LHCN-M2 (cell line): ENCODE measurements at regions not wholly inside any gene's neighbourhood (a gene's known extent, or its start where the extent isn't known, plus 50 kb on each side); places are given as distances from the start of the nearest gene placed in this dataset.
"Not testable (repeated sequence)": the region's sequence is repeated elsewhere in the genome, so short reads cannot be mapped to it uniquely, and the experiment has no call there.

Experiments
- DNase-seq: peaks from one replicate; pipeline ENCODE4 v3.0.0-alpha.2; 2012; ENCODE audit warnings: low read depth

DNA sequence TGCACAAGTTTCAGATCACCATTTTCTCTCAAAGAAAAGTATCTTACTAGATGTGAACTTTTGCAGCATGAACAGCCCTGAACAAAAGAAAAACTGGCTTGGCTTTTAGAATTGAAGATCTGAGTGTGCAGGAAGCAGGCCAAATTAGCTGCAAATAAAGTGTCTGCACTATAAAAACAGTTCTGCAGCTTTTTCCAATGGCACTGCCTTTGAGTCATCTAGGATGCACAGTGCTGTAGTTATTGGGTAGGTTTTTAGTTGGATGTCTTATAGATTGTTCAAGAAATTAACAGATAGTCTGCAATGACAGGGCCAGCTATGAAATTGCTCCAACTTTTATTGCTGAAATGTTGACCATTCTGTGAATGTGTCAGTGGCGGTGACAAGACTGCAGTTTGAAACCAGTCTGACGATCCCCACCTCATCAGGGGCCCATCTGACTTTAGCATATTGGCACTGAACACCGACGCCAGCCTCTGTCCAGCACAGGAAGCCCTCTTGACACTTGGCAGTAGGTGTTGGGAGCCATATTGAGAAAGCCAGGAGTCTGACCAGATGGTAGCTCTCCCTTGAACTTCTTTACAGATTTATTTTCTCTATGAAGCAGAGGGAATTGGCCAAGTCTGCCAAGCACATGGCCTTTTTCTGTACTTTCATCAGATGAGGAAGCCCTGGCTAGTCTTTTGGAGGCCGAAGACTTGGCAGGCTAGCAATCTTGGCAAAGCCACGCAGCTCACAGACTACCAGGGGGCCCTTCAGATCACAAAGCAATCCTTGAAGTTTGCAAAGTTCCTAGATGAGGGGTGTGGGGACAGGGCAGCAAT lies 490.6 kb downstream of the NEBL start:
- no peak for DNase-seq

DNA sequence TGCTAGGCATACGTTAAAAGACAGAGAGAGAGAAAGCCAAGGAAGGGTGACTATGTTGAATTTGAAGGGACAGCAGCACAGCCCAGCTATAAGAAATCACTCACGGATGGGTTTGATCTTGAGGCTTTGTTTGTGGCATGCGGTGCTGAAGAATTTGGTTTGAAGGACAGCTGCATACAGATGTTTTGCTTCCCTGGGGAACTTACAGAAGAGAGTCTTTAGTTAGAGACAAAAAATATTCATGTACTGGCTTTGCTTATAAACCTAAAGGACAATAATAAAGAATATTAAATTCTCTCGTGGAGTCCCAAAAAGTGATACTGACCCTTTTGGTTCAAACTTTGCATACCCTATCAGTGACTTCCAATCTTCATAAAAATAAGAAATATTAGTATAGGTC lies 491.4 kb downstream of the NEBL start:
- DNase-seq: no peak

DNA sequence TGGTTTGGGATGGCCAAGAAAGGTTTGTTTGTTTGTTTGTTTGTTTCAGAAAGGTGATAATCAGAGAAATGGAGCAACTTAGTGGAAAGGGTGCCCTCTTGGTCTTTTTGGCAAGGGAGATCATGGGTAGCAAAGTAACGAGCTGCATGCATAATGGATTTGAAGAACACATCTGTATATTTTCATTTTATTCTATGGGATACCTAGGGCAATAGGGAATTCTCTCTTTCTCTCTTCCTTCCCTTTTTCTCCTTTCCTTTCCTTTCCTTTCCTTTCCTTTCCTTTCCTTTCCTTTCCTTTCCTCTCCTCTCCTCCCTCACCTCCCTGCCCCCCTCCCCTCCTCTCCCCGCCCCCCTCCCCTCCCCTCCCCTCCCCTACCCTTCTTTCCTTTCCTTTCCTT lies 492.1 kb downstream of the NEBL start:
- no peak for DNase-seq

DNA sequence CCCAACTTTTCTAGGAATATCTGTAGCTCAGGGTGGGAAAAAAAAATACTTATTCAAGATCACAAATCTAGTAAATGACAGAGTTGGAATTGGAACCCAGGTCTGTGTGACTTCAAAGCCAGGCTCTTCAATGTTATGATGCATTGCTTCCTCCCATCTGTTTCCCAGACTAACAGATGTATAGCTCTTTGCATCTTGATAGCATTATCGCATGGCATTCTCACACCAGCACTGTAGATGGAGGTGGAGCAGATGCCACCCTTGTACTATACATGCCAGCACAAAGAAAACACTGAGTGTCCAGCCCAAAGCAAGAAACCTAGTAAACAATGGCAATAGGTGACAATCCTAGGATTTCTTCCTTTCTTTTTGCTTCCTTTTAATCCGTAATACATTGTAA lies 497.3 kb downstream of the NEBL start:
- DNase-seq: no peak

DNA sequence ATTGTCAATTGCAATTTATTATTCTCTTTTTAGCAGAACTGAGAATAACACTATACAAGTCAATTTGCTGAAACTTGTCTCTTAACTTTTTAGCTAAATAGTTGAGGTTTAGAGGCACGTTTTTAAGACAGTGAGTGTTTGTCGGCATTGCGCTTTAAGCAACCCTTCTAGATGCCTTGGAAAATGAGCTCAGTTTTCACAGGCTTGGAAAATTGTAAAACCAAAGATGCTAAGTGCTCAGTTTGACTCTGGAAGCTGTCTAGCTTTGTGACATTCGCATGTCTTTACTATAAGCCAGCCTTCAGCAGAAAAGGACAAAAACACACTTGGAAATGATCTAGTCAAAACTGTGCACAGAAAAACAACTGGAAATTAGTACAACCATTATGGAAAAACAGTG lies 500.4 kb downstream of the NEBL start:
- no peak for DNase-seq

DNA sequence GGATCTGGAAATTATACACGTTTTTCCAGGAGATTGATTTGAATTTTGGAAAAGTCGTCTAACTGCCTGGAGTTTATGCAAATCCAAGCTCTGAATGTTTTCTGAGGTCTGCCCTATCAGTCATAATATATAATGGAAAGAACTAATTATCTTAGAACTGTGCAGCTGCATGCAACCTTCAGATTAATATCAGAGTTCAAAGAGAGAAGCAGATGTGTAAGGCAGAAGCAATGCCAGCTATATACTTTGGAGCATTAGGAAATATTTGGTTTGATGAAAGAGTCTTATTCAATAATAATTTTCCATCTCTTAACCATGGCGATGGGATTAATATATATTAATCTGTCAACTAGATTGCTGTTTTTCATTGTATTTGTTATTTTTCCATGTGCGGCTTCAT lies 500.9 kb downstream of the NEBL start:
- DNase-seq: no peak

DNA sequence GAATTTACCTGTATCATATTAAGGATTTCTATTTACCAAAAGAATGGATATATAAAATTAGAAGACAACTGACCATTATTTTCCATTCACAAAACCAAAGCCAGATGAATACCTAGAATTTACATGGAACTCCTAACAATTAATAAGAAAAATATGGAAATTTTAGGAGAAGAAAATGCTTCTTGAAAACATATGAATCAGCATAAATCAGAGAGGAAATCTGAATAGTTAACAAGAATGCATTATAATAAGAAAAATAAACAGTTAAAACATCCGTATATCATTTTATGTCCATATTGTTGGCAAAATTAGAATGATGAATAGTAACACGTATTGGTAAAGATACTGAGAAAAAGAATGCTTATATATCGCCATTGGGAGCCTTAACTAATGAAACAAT lies 505.5 kb downstream of the NEBL start:
- no peak for DNase-seq

DNA sequence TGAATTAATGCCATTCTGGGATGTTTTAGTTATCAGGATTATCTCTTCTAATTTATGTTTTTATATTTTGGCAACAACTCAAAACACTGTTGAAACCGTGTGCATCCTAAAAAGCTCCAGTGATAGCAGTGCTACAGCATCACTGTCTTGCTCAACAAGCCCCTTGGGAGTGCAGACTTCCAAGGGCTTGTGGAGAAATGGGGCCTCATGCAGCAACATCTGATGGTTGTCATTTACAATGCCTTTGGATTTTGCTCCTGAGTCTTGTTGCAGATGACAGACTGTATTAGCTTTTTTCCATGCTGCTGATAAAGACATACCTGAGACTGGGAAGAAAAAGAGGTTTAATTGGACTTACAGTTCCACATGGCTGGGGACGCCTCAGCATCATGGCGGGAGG lies 515.4 kb downstream of the NEBL start:
- DNase-seq: no peak

DNA sequence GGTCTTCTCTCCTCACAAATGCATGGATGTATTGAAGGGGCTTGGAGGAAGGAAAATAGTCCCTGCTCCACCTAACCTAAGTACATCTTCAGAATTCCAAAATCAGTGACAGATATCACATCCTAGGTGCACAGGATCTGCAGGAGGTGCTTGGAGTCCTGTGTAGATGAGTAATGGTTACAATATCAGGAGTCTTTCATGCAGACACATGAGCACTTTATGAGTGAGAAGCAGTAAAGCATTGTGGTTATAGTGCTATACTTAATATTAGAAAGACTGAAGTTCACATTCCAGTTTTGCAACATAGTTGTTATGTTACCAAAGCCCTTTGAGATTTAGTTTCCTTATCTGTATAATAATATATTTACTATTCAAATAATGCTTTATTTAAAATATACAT lies 516.7 kb downstream of the NEBL start:
- DNase-seq: no peak

DNA sequence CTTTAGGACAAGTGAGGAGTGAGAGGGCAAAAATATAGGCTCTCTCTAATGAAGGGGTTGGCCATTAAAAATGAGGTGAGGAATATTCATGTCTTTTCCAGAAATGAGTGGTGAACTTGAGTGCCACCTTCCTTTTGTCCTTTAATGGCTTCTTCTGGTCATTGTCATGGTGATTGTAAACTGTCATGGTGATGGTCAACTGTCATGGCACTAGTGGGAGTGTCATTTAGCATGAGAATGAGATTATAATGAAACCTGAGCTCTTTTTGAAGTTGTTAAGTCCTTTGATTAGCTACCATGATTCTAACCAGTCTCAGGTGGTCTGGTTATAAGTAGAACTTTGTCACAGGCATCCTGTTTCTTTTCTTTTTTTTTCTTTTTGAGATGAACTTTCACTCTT lies 524.4 kb downstream of the NEBL start:
- no peak for DNase-seq

DNA sequence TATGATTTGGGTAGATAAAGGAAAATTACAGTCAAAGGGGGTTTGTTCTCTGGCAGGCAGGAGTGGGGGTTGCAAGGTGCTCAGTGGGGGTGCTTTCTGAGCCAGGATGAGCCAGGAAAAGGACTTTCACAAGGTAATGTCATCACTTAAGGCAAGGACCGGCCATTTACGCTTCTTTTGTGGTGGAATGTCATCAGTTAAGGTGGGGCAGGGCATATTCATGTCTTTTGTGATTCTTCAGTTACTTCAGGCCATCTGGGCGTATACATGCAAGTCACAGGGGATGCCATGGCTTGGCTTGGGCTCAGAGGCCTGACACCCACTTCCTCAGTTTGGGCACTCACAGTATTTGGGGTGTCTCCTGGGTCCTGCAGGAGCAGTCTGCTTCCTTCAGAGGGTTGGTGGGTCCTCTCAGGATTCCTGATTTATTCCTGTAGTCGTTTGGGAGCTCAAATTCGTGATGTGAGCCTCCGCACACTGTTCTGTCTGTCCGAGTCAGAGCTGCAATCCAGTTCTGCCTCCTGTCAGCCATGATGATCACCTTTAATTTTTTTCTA lies 526.1 kb downstream of the NEBL start:
- not testable (repeated sequence) for DNase-seq

DNA sequence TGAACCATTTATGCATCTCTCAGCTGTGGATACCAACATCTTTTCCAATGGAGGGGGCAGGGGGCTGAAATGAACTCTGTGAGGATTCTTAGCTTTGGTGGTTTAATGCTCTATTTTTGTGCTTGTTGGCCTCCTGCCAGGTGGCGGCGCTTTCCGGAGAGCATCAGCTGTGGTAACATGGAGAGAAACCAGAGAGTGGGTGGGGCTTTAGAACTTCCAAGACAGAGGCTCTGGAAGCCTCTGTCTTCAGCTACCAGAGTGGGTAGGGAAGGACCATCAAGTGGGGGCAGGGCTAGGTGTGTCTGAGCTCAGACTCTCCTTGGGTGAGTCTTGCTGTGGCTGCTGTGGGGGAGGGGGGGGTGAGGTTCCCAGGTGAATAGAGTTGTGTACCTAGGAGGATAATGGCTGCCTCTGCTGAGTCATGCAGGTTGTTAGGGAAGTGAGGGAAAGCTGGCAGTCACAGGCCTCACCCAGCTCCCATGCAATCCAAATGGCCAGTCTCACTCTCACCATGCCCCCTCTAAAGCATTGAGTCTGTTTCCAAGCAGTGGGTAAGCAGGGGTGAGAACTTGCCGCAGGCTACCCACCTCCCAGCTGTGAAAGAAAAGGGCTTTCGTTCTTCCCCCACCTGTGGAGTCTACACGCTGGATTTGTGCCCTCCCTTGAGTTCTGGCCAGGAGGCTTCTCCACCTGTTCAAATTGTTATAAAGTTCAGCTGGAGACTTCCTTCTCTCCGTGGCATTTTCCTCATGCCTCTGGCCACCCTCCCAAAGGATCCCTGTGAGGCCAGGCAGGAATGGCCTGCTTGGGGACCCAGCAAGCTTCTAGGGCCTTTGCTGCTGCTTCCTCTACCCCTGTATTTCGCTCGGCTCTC lies 527.0 kb downstream of the NEBL start:
- DNase-seq: no peak

DNA sequence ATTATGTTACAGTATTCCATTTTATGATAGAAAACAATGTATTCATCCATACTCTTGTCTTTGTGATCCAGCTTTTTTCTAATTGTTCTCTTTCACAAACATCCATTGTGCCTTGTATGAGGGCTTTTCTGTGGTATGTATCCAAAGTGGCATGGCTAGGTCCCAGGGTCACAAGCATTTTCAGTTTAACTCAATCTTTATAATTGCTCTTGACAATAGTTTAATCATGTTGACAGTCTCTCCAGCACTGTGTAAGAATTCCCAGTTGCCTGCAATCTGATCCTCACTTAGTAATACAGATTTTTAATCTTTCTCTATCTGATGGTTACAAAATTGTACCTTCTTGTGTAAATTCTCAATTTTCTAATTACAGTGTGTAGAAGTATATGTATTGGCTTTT lies 533.4 kb downstream of the NEBL start:
- DNase-seq: no peak

DNA sequence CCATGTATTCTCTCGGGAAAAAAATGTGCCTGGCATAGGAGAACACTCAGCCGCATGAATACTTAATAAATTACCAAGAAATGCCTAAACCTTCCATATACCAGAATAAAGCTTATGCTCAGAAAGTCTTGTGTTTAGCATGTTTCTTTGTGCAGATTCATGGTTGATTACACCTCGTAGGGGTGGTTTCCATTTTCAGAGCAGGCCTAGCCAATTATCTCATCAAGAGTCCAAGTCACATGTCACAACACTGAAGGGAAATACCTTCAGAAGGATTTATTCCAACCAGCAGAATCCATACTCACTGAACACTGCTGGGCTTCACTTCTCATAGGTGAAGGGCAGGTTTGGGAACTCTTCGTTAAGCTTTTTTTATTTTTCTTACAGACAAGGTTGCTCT lies 539.7 kb downstream of the PLXDC2 start:
- no peak for DNase-seq

DNA sequence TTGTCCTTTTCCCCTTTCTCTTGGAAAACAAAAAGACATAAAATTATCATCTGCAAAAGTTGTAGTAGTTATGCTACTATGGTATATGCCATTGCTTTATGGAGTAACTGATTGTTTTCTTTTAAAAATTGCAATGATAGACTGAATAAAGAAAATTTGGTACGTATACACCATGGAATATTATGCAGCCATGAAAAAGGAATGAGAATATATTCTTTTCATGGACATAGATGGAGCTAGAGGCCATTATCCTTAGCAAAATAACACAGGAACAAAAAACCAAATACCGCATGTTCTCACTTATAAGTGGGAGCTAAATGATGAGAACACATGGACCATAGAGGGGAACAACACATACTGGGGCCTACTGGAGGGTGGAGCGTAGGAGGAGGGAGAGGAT lies 538.8 kb downstream of the PLXDC2 start:
- no peak for DNase-seq

DNA sequence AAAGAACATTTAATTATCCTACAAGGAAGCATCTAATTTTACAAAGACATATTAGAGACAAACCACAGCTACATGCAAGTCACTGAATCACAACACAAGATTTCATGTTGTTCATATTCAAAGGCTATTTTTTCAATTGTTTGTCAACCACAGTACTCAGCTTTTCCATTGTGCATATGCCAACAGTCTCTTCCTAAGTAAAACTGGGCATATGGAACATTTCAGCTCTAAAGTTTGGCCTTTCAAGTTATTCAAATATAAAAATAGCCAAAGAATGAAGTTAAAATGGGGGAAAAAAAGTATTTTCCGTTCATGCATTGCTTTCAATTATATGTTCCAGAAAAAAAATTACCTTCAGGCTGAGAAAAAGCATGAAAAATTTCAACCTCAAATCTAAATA lies 537.9 kb downstream of the PLXDC2 start:
- DNase-seq: no peak

DNA sequence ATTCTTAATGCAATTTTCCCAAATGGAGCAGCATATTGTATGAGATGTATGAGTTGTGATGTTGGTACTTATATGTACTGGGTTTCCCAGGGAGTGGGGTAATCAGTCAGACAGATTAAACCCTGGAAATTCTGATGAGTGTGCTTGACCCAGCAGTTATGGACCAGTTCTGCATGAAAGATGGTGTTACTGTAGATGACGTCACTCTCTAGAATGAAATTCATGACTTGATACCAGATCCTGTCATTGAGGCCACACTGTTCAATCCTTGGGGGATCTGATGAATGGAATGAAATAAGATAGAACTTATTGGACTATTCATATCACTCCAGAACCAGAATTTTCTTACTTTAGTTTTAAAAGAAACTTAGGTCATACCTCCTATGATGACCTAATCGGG lies 534.3 kb downstream of the PLXDC2 start:
- no peak for DNase-seq

DNA sequence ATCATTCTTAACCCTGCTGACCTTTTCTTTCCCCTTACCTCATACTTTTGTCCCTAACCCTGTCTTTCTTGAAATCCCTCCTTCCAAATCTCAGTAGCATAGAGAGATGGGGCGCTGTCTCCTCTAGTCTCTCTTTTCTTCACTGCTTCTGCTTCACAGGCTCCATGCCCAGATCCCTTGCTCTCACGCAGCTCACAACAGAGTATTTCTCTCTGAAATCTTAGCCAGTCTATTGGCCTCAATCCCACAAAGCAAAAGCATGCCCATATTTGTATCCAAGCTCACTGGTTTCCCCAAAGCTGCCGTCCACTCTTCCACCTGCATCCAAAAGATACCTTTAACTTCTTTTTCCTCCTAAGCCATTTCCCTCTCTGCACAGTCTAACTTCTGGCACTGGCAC lies 526.8 kb downstream of the PLXDC2 start:
- no peak for DNase-seq
